HG03025 (cell line): ENCODE measurements at regions not wholly inside any gene's neighbourhood (a gene's known extent, or its start where the extent isn't known, plus 50 kb on each side); places are given as distances from the start of the nearest gene placed in this dataset.

Experiments
- ATAC-seq: cut with Tn5 transposase; IDR thresholded peaks from one replicate; pipeline ENCODE4 v1.9.1; 2021; ENCODE audit warnings: mild to moderate bottlenecking, moderate library complexity; ENCODE audit not compliant: unreplicated experiment, low FRiP score

- no peak for ATAC-seq
These were observed 278.2 kb downstream of the USP25 start for GRCh38 chr21:16007943-16008342.

- ATAC-seq: no peak
These were observed 281.9 kb downstream of the USP25 start for GRCh38 chr21:16011719-16012118.

DNA sequence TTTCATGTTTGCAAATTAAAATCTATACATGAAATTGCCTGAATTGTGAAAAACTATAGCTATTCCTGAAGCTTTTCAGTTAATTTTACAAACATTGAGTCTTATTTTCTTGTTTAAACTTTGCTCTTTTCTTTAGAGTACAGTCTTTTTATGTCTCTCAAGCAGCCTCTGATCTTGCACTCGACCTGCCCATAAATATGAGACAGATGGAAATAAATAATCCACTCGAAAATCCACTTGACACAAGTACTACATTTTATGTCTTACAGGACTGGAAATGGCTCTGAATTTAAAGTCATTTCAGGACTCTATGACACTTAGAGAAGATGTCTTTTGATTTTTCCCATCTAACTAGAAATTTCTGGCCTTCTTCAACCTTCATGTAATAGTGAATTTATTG lies 283.8 kb downstream of the USP25 start:
- no peak for ATAC-seq

- ATAC-seq: no peak
These were observed 291.1 kb downstream of the USP25 start for GRCh38 chr21:16020878-16021277.

DNA sequence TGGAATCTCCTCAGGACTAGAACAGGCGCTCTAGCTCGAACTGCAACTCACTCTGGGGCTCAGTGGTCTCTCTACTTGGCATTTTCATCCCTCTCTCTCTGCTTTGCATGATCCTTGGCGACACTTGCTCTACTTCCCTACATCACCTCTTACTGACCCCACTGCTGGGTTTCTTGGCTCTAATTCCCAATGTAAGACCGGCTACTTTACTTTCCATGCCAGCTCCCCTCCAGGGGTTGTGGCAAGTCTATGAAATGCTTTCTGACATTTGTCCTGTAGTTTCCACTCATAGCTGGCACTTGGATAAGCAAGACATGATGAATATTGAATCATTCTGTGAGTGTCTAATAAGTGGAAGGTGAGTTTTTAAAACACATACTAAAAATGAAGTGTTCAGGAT lies 292.3 kb downstream of the USP25 start:
- ATAC-seq: no peak

DNA sequence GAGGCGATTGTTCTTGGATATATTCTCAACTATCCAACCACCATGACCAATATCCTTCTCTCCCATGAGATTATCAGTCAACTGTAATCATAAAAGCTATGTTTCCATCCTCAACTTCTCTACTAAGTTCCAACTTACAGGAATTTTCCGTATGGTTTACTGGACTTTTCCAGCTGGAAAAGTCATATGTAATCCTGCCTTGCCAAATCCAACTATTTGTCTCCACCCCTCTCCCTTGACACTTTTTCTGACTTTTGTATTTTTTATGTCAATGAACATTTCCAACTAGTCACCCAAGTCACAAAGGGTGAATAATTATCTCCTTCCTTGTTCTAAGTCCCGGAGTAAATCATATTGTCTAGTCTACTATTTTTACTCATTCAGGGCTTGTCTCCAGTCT lies 293.1 kb downstream of the USP25 start:
- no peak for ATAC-seq

DNA sequence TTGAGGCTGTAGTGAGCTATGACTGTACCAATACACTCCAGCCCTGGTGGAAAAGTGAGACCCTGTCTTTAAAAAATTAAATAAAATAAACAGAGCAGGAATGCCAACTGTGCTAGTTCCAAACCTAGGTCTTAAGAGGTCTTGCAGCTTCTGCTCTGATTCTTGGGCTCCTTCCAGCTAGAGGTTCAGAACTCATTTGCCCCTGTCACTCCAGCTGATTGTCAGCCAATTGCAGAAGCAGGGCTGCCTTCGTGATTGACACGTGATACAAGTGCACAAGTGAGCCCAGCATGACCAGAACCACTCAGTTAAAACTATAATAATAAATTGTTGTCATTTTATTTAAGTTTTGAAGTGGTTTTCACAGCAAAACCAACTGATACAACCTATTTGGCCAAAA lies 298.4 kb downstream of the USP25 start:
- no peak for ATAC-seq

GRCh38 chr21:16028941-16029464 lies 299.2 kb downstream of the USP25 start:
- no peak for ATAC-seq

- no peak for ATAC-seq
These were observed 303.4 kb downstream of the USP25 start for GRCh38 chr21:16033193-16033592.

DNA sequence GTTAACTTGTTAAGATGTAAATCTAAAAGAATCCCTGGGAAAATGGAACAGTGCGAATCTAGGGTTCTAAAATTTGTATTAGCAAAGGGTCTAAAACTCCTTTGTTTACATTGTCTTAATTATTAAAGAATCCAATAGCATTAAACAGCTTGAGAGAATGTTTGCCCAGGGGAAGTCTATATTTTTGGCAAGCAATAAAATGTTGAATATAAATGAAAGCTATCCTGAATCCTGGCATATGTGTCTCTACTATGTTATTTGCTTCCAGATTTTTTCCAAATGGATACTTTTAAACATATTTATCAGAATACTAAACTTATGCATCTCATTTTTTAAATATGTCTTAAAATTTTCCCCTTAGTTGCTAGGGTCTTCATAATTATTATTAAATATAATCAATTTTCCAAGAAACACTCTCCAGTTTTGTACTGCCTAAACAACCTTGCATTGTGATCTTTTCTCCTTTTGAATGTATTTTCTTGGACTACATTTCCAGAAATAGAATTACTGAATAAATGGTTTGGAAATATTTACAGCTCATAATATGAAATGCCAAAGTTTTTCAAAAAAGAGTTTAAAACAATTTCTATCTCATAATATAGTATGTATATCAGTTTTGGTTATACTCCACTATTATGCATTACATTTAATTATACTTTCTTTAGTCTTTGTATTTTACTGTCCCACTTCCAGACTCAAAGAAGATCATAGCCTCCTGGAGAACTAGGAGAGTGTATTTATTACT lies 304.8 kb downstream of the USP25 start:
- no peak for ATAC-seq

- no peak for ATAC-seq
These were observed 307.7 kb downstream of the USP25 start for GRCh38 chr21:16037421-16037955.

DNA sequence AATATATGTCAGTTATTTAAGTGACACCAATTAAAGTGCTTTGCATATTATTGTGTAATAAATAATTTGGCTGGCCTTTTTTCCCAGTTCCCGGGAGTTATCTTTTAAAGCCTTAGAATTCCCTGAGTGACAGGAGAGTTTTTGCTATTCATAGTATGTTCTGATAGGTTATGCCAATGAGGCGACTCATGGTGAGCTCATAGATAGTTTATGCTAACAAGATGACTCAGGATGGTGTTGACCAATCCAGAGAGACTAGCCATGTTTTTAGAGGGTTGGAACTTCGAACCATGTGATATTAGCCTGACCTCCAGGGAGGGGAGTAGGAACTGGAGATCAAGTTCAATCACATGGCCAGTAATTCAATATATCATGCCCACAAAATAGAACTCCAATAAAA lies 310.8 kb downstream of the USP25 start:
- no peak for ATAC-seq

DNA sequence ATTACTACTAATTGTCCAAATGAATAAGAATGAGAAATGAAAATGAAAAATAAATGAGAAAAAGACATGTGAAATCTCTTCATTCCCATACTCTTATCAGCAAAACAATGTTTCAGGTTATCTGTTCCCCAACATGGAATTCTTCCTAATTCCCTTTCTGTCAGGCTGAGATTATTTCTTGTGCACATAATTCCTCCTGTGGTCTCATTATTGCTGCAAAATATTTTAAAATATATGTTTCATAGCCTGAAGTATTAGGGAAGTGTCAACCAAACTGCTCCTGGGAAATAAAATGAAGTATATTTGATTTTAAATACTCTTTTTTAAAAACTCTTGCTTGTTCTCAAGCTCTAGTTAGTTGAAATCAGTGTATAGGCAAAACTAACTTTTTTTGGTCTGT lies 314.9 kb downstream of the USP25 start:
- no peak for ATAC-seq

- ATAC-seq: no peak
These were observed 317.0 kb downstream of the USP25 start for GRCh38 chr21:16046656-16047330.

GRCh38 chr21:16047904-16048303 lies 318.1 kb downstream of the USP25 start:
- no peak for ATAC-seq

DNA sequence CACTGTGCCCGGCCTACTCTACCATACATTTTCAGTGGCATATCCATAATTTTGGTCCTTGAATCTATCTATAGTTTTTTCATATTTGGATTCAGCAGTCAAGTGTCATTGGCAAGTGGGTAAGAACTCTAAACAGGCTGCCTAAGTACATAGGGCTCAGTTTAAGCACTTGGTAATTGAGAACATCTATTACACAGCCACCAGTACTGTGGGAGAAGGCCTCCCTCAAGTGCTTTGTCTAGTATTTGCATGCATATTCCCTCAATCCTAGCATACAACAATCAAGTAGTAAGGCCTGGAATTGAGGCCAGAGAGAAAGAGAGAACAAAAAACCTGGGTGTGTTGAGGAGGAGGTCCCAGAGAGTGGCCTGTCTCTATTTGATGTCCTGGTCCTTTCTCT lies 325.2 kb downstream of the USP25 start:
- no peak for ATAC-seq

DNA sequence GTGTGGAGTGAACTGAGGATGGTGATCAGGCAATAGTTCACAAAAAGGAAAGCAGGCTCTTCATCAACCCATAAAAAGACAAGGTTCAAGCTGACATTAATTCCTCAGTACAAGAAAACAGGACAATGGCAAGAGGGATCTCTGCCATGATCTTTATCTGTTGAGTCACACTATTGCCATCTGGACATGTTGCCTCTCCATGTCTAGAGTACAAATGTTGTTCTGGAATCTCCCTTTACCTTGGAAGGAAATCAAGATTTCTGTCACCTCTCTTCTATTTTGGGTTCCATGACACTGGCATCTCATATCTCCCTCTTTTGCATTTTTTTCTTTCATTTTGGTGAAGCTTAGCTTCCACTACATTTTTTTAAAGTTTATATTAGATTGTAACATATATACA lies 329.1 kb downstream of the USP25 start:
- no peak for ATAC-seq

- no peak for ATAC-seq
These were observed 330.2 kb downstream of the USP25 start for GRCh38 chr21:16059981-16060380.

DNA sequence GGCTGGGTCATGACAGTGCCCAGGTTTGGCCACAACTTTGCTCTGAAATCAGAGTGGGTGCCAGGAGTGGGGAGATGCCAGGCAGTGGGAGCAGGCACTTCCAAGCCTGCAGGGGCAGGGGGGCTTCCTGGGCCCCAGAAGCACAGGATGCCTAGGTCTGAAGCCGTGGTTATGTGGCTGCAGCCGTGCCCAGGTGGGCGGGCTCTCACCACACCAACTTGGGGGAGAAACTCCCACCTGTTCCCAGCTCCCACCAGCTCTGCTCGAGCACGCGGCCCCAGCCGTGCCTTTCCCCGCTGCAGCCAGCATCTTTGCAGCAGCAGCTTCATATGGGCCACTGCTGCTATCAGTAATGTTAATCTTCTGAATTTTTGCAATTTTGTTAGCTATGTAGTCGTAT lies 331.4 kb downstream of the USP25 start:
- no peak for ATAC-seq

- no peak for ATAC-seq
These were observed 339.7 kb downstream of the USP25 start for GRCh38 chr21:16069178-16070112.

DNA sequence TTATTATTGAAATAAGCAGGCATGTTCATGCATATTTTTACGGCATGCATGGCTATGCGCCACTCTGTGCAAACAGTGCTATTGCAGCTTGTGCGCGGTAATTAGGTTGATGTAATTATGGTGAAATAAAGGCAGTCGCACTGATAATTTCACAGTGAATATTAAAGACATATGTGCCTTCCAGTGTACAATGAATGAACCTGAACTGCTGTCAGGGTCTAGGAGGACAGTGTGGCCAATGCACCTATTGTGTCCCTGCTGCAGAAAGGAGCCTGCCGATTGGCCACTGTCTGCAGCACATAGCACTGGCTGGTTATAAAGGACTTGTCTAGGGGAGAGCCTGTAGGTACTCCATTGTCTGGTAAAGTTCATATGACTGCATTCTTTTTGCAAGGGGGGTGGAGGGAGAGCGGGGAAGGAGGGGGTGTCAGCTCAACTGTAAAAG lies 340.4 kb downstream of the USP25 start:
- ATAC-seq: no peak
